Caco-2 (cell line): ENCODE measurements at regions not wholly inside any gene's neighbourhood (a gene's known extent, or its start where the extent isn't known, plus 50 kb on each side); places are given as distances from the start of the nearest gene placed in this dataset.

Experiments used
- BruUV-seq: library from RNA; stranded (reverse); fragments of 400-500 nt; replicated peaks from 2 replicates; lab custom pipeline; 2021; lab: Mats Ljungman, UMichigan
- CTCF ChIA-PET: fragments of 300-600 bp; sonication (Branson Sonifier 250); formaldehyde crosslinking; loops from one replicate; lab custom pipeline; 2022; ENCODE audit warnings: antibody characterized with exemption; lab: Charles Lee
- POLR2A ChIA-PET: fragments of 300-600 bp; sonication (Branson Sonifier 250); formaldehyde crosslinking; loops from one replicate; lab custom pipeline; 2022; ENCODE audit warnings: antibody characterized with exemption; lab: Charles Lee
- DNase-seq, 2 experiments: peaks; one replicate each; pipeline versions ENCODE4 v3.0.0 to v3.0.0-alpha.2; 2020 to 2022
- H3K27me3 ChIP-seq: replicated peaks from 2 replicates; pipeline ENCODE4 v1.6.0; 2011; ENCODE audit warnings: low read length; ENCODE audit not compliant: control insufficient read depth, insufficient read depth
- H3K36me3 ChIP-seq: 2 replicates; pipeline ENCODE4 v1.5.1; 2011; ENCODE audit warnings: low read length; ENCODE audit not compliant: control insufficient read depth, insufficient read depth
- H3K4me1 ChIP-seq: fragments of 250-450 bp; sonication (Bioruptor Pico); 2 replicates; pipeline ENCODE4 v1.5.1; 2020; ENCODE audit warnings: mild to moderate bottlenecking
- H3K4me3 ChIP-seq: 2 replicates; pipeline ENCODE4 v1.5.1; 2011; ENCODE audit warnings: low read depth, mild to moderate bottlenecking, control low read depth, low read length
- H3K9me3 ChIP-seq: fragments of 250-450 bp; sonication (Bioruptor Pico); 2 replicates; pipeline ENCODE4 v1.5.1; 2020; ENCODE audit warnings: mild to moderate bottlenecking, moderate library complexity
- H3K27ac Mint-ChIP-seq: one replicate; pipeline ENCODE4 v1.8.0; 2022; ENCODE audit warnings: mixed read lengths; ENCODE audit not compliant: unreplicated experiment
- H3K27me3 Mint-ChIP-seq: one replicate; pipeline ENCODE4 v1.8.0; 2022; ENCODE audit warnings: mixed read lengths; ENCODE audit not compliant: insufficient read depth, unreplicated experiment
- H3K36me3 Mint-ChIP-seq: one replicate; pipeline ENCODE4 v1.8.0; 2022; ENCODE audit warnings: mild to moderate bottlenecking, mixed read lengths; ENCODE audit not compliant: insufficient read depth, unreplicated experiment
- H3K4me1 Mint-ChIP-seq: one replicate; pipeline ENCODE4 v1.8.0; 2022; ENCODE audit warnings: low read depth, mixed read lengths; ENCODE audit not compliant: unreplicated experiment
- H3K4me3 Mint-ChIP-seq: one replicate; pipeline ENCODE4 v1.8.0; 2022; ENCODE audit warnings: mild to moderate bottlenecking, moderate library complexity, mixed read lengths; ENCODE audit not compliant: unreplicated experiment
- H3K9me3 Mint-ChIP-seq: one replicate; pipeline ENCODE4 v1.8.0; 2022; ENCODE audit warnings: mixed read lengths; ENCODE audit not compliant: unreplicated experiment
- intact Hi-C: fragments of 100-400 bp; cut with micrococcal nuclease; formaldehyde crosslinking; loops from one replicate; pipeline ENCODE4 v1.10.0; 2022; ENCODE audit not compliant: unreplicated experiment
- TF ChIP-seq, protein P1 (sequence below), 2 experiments: fragments of 200-600 bp in 1 of 2; IDR thresholded peaks; 1 replicate in 1 of 2; 2 replicates in 1 of 2; pipeline versions ENCODE4 v1.5.1 to v1.8.0; 2011 to 2022; ENCODE audit warnings: antibody characterized with exemption in 1 of 2, control low read depth in 1 of 2, inconsistent platforms in 1 of 2, low read depth in 1 of 2, low read length in 1 of 2, mild to moderate bottlenecking in 1 of 2, moderate library complexity in 1 of 2; ENCODE audit not compliant: insufficient read depth in 1 of 2, severe bottlenecking in 1 of 2, unreplicated experiment in 1 of 2

DNA sequence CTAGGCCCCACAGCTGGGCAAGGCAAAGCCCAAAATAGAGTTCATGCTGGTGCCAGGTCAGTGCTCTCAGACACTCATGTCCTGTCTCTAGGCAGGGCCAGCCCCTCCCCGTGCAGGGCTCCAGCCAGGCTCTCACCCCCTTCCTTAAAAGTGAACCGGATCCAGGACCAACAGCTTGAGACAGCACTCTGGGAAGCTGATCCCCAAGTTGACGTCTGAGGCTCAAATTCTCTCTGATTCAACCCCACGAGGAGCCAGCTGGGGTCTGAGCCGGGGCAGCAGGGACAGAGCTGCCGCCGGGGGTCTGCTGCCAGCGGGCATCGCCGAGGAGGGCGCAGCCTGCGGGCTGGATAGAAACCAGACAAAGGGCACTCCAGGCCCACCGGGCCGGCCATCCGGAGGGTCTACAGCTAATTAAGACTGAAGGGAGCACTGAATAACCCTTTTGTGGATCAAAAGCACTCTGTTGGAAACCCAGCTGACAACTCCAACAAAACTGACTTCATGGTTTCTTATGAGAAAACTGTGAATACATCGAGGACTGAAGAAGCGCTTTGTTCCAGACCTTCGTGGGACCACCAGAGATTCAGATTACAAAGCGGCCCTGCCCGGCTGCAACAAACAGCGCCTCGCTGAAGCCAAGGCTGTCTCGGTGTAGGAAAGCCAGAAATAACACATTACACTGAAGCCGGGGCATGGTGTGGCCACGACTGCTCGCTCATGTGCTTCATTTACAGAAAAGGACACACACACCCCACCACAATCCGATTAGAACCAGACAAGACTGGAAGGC lies 95.8 kb downstream of the PSMG1 start:
- Mint-ChIP-seq H3K4me3 (no peak overlapping the region), H3K27ac (no peak overlapping the region), H3K36me3 (no peaks in the 10 kb centered on the region), H3K9me3 (no peaks in the 10 kb centered on the region), H3K4me1 (peaks cover 7% of the 10 kb centered on the region), H3K27me3 (no peaks in the 10 kb centered on the region)
- TF ChIP-seq, protein P1, sequence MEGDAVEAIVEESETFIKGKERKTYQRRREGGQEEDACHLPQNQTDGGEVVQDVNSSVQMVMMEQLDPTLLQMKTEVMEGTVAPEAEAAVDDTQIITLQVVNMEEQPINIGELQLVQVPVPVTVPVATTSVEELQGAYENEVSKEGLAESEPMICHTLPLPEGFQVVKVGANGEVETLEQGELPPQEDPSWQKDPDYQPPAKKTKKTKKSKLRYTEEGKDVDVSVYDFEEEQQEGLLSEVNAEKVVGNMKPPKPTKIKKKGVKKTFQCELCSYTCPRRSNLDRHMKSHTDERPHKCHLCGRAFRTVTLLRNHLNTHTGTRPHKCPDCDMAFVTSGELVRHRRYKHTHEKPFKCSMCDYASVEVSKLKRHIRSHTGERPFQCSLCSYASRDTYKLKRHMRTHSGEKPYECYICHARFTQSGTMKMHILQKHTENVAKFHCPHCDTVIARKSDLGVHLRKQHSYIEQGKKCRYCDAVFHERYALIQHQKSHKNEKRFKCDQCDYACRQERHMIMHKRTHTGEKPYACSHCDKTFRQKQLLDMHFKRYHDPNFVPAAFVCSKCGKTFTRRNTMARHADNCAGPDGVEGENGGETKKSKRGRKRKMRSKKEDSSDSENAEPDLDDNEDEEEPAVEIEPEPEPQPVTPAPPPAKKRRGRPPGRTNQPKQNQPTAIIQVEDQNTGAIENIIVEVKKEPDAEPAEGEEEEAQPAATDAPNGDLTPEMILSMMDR (IDR thresholded peaks at IDR 0.05; ENCODE audit: insufficient read depth in 1 of 2, low read depth in 1 of 2, low read length in 1 of 2, severe bottlenecking in 1 of 2, unreplicated experiment in 1 of 2), result no peak
- no peak overlapping the region for H3K4me3 ChIP-seq
- POLR2A ChIA-PET, result no interaction called here
- no peaks in the 10 kb centered on the region for H3K27me3 ChIP-seq
- intact Hi-C loops, result loop anchor here (10.0 kb wide), 1 partner anchor 173 kb away; no protein-coding TSS in a partner anchor
- BruUV-seq, result no TSS peak
- CTCF ChIA-PET, result no interaction called here
- H3K36me3 ChIP-seq, result no peaks in the 10 kb centered on the region
- no peaks in the 10 kb centered on the region for H3K9me3 ChIP-seq
- H3K4me1 ChIP-seq, result no peaks in the 10 kb centered on the region; the same call in 1 of the 2 replicates
- no peak for DNase-seq

DNA sequence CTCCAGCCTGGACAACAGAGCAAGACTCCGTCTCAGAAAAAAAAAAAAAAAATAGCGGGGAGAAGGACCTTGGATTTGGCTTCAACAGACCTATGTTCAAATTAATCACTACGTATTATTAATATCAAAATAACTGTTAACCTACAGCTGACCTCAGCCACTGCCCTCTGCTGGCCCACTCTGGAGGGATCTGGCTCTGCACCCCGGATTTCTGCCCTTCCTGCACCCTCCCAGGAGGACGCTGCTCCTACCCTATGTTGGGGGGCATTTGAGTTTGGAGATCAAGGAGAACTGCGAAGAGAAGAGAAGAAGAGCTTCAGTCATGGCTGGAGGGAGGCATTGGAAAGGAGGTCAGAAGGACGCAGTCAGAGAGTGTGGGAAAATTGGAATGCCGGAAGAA lies 96.7 kb downstream of the PSMG1 start:
- no TSS peak for BruUV-seq
- no peaks in the 10 kb centered on the region for H3K36me3 Mint-ChIP-seq
- intact Hi-C loops, result loop anchor here (10.0 kb wide), 1 partner anchor 172 kb away; no protein-coding TSS in a partner anchor
- H3K27ac Mint-ChIP-seq, result no peak overlapping the region
- Histone ChIP-seq H3K9me3 (no peaks in the 10 kb centered on the region), H3K27me3 (no peaks in the 10 kb centered on the region), H3K4me1 (no peaks in the 10 kb centered on the region; the same call in 1 of the 2 replicates), H3K36me3 (no peaks in the 10 kb centered on the region), H3K4me3 (no peak overlapping the region)
- H3K4me3 Mint-ChIP-seq, result no peak overlapping the region
- CTCF ChIA-PET, result no interaction called here
- H3K4me1 Mint-ChIP-seq, result peaks cover 7% of the 10 kb centered on the region
- POLR2A ChIA-PET, result no interaction called here
- DNase-seq, result no peak
- no peaks in the 10 kb centered on the region for H3K27me3 Mint-ChIP-seq
- TF ChIP-seq, protein P1 (IDR thresholded peaks at IDR 0.05; ENCODE audit: insufficient read depth in 1 of 2, low read depth in 1 of 2, low read length in 1 of 2, severe bottlenecking in 1 of 2, unreplicated experiment in 1 of 2), result peak in 1 of 2 experiments; percentile 1
- no peaks in the 10 kb centered on the region for H3K9me3 Mint-ChIP-seq

GRCh38 chr21:39085843-39086405 lies 97.3 kb downstream of the PSMG1 start:
- no peaks in the 10 kb centered on the region for H3K36me3 ChIP-seq
- no peaks in the 10 kb centered on the region; the same call in 1 of the 2 replicates for H3K4me1 ChIP-seq
- Mint-ChIP-seq H3K4me1 (peaks cover 7% of the 10 kb centered on the region), H3K36me3 (no peaks in the 10 kb centered on the region), H3K27me3 (no peaks in the 10 kb centered on the region), H3K4me3 (no peak overlapping the region), H3K27ac (no peak overlapping the region), H3K9me3 (no peaks in the 10 kb centered on the region)
- H3K27me3 ChIP-seq, result no peaks in the 10 kb centered on the region
- no peak overlapping the region for H3K4me3 ChIP-seq
- no peaks in the 10 kb centered on the region for H3K9me3 ChIP-seq
- TF ChIP-seq, protein P1 (IDR thresholded peaks at IDR 0.05; ENCODE audit: insufficient read depth in 1 of 2, low read depth in 1 of 2, low read length in 1 of 2, severe bottlenecking in 1 of 2, unreplicated experiment in 1 of 2), result no peak
- no TSS peak for BruUV-seq
- DNase-seq, result no peak
- intact Hi-C loops, result loop anchor here (10.0 kb wide), 1 partner anchor 171 kb away; no protein-coding TSS in a partner anchor
- CTCF ChIA-PET, result no interaction called here
- POLR2A ChIA-PET, result no interaction called here
